ENCODE measurements at regions not wholly inside any gene's neighbourhood (a gene's known extent, or its start where the extent isn't known, plus 50 kb on each side); places are given as distances from the start of the nearest gene placed in this dataset.
"Not testable (repeated sequence)": the region's sequence is repeated elsewhere in the genome, so short reads cannot be mapped to it uniquely, and the experiment has no call there.

DNA sequence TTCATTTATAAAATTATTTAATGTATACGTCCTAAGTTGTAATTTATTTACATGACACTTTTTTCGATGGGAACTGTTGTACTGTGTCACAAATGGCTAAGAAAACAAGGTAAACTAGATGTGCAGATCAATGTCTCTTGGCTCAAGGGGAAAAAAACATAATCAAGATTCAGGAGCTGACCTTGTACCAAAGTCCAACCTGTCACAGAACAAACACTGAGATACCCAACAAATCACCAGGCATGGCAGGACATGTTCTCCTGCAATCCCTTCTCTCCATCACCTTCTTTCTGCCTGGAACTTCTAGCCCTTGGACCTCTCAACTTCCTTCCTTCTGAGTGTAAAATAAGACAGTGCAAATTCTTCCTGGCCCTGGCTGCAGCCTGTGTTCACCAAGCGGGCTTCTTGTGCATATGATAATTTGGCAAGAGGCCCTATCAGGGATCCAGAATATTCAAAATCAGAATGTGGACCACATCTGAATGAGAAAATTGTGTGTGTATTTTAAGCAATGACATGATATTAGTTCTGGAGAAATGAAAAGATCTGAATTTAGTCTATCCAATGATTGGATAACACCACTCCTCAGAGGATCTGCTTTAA is 445.9 kb downstream of the ZNF536 start:
- no peak for DNase-seq (ENCODE audit: low read depth in 2 of 2)

DNA sequence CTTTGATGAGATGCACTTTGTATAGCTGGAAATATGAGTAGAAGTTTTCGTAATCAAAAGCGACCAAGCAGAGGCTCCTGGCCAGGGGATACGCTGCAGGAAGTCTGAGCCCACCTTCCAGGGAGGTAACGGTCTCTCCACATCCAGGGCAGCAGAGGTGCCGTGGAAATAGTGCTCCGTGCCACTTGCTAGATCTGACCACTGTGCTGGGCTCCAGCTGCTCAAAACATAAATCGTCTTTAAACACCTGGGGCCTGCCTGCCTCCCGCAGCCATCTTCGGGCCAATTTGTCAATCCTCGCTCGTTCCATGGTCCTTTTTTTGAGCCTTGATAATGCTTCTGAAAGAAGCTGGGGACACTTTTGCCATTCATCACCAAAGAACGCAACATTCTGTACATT is 445.0 kb downstream of the ZNF536 start:
- no peak for DNase-seq (ENCODE audit: low read depth in 2 of 2)

DNA sequence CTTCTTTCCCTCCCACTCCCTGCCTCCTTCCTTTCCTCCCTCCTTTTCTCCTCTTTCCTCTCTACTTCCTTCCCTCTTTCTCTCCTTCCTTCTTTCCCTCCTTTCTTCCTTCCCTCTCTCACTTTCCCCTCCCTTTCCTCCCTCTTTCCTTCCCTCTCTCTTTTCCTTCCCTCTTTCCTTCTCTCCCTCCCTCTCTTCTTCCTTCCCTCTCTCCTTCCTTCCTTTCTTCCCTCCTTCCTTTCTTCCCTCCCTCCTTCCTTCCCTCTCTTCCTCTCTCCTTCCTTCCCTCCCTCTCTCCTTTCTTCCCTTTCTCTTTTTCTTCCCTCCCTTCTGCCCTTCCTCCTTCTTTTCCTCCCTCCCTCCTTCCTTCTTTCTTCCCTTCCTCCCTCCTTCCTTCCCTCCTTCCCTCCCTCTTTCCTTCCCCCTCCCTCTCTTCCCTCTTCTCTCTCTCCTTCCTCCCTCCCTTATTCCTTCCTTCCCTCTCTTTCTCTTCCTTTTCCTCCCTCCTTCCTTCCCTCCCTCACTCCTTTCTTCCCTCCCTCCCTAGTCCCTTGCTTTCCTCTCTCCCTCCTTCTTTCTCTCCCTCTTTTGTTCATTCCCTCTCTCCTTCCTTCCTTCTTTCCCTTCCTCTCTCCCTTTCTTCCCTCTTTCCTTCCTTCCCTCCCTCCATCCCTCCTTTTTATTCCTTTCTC is 443.9 kb downstream of the ZNF536 start:
- DNase-seq (ENCODE audit: low read depth in 2 of 2): no peak

DNA sequence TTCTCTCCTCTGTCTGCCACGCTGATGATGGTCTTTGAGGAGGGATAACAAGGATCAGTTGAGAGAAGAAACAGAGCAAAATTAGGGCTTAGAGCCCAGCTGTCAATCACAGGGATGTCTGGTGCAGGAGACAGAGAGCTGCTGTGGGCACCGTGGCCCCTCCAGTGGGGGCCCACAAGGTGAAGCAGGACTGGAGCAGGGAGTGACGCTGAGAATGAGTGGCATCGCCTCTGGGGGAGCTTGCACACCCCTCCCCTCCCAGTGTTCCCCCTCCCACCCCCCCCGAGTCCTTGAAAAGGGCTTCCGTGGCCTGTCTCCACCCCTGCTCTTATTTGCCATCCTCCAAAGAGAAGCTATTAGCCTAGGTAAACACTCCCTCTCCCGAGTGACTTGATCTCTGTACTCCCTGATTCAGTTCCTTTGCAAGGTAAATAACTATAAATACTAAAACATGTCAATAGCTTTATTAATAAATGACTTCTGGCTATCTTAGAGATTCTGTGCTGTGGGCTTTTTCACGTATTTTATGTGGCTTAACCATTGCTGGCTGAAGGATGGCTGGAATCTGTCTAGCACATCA is 440.0 kb downstream of the ZNF536 start:
- DNase-seq (ENCODE audit: low read depth in 2 of 2): no peak

DNA sequence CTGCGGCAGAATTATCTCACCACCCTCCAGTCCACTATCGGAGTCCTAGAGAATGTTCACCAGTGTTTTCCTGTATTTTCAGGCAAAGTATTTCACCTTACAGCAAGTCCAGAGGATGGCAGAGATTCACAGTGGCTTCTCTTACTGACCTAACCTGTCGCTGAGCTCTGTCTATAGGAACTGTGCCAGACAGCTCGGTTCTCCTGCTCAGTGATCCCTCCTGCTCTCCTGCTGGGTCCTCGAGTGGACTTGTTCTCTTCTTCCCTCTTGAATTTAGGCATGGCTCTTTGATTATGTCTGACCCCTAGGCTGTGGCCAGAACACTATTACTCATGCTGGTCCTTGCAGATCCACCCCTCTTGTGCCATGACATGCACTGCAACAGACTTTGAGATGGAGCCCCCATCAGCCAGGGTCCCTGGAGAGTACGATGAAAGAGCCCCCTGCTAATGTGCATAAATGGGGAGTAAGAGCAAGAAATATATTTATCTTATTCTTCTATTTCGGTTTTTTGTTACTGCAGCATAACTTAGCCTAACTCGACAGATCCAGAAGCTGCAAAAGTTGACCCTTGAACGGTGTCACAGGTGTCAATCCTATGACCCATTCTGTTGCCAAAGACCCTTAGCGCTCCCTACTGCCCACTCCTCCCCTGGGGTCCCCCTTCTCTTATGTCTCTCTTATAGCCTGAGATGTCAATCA is 439.4 kb downstream of the ZNF536 start:
- DNase-seq (ENCODE audit: low read depth in 2 of 2): no peak

DNA sequence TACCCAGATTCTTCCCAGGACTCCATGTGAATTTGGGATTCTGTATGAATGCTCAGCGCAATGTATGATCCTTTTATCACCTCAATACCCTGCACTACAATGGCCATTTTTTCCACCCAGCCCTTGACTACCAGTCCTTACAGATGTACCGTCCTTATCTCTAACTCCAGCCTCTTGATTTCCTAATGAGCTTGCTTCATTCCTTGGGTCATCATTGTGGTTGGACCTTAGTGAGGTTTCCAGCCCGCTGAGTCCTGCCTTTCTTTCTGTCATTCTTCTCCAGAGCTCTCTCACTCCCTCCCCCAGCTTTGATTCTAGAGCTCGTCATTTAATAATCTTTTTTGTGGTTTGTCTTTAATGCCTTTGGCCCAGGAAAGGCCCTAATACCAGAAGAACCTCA is 438.5 kb downstream of the ZNF536 start:
- no peak for DNase-seq (ENCODE audit: low read depth in 2 of 2)

DNA sequence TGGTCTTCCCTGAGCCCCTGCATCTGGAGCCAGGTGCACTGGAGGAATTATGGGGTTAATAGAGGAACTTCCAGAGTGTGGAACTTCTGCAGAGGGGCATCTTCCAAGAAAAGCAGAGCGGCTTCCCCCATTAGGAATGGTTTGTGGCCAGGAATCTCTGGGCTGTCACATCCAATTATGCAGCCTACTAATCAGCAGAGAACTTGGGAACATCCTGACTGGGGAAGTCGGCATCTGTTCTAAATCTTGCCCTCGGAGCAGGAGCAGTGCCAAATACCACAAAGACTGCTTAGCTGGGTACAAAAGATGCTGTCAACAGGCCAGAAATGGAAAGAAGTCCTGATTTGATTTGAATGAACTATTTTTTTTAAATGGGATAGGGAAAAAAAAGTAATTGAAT is 435.1 kb downstream of the ZNF536 start:
- no peak for DNase-seq (ENCODE audit: low read depth in 2 of 2)

DNA sequence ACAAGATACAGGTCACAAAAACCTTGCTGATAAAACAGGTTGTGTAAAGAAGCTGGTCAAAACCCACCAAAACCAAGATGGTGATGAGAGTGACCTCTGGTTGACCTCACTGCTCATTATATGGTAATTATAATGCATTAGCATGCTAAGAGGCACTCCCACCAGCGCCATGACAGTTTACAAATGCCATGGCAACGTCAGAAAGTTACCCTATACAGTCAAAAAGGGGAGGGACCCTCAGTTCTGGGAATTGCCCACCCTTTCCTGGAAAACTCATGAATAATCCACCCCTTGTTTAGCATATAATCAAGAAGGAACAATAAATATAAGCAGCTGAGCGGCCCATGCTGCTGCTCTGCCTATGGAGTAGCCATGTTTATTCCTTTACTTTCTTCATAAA is 434.1 kb downstream of the ZNF536 start:
- no peak for DNase-seq (ENCODE audit: low read depth in 2 of 2)

DNA sequence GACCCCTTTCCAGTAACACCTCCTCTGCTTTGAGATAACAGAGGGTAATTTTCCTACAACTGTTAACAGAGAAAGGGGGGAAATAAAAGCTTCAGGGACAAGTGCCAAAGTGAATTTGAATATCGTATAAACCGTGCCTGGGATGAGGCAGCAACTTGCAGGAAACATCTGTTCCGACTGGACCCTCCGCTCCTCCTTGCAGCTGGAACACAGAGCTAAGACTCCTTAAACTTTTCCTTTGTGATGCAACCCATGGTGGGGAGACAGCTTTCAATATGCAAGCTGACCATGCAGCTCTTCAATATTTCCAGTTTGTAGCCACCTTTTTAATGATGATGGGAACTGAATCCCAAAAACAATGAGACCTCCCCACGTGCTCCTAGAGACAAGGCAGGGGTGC is 432.6 kb downstream of the ZNF536 start:
- no peak for DNase-seq (ENCODE audit: low read depth in 2 of 2)

DNA sequence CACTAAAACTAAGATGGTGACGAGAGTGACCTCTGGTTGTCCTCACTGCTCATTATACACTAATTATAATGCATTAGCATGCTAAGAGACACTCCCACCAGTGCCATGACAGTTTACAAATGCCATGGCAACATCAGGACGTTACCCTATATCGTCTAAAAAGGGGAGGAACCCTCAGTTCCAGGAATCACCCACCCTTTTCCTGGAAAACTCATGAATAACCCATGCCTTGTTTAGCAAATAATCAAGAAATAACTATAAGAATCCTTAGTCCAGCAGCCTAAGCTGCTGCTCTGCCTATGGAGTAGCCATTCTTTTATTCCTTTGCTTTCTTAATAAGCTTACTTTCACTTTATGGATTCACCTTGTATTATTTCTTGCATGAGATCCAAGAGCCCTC is 432.1 kb downstream of the ZNF536 start:
- DNase-seq (ENCODE audit: low read depth in 2 of 2): not testable (repeated sequence)

DNA sequence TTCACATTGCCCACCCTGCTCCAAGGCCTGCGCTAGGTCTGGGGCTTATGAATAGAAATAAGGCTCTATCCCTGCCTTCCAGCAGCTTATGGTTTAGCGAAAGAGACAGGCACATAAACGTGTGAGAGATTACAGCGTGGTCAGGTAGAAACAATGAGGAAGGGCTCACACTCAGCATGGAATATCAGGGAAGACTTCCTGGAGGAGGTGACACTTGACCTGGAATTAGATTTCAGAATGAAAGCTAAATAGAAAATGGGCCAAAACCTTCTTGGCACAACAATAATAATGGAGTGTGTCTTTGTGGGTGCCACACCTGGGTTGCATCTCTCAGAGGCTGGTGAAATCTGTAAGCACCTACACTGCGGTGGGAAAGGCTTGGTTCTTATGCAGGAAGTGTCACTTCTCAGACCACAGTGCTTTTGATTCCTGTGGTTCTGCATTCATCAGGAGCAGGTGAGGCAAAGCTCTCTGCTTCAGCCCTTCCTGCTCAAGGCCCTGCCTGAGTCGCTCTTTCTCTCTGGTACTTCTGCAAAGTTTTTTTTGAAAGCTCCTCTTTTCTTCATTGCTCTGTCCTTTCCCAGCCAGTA is 430.3 kb downstream of the ZNF536 start:
- no peak for DNase-seq (ENCODE audit: low read depth in 2 of 2)

DNA sequence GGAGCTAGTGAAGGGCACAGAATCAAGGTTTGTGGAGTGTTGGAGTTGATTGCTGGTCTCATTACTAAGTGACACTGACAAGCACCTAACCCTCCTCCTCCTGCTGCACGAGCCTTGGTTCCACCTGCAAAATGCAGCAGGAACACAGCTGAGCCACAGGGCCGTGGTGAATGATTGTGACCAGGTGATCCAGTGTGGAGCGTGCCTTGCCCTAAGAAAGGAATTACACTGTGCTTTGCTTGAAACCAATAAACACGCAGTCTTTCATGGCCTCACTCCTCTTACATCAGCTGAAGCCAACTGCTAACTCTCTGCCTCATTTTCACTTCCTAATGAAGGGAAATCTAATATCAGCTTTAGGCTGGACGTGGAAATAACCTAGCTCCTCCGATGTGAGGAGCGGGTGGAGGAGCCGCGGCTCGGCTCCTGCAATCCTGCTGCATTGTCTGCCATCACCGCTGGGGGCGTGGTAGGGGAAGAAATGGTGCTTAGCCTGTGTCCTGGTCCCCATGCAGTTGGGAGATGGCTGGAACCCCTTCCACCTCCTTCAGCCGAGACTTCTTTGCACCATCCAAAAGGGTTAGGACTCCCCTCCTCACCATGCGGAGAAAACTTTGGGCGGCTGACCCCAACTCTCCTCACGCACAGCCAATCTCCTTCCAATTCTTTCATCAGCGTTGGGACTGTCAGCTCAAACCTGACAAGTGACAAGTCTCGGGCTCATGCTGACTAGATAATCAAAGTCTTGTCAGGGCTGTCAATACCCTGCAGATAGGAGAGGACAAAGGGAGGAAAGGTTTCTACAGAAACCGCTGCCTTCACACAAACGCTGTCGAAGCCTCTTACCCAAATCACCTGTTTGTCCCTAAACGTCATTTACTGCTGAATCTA is 427.9 kb downstream of the ZNF536 start:
- peak; percentile 16 to 30 for DNase-seq (ENCODE audit: low read depth in 2 of 2)

DNA sequence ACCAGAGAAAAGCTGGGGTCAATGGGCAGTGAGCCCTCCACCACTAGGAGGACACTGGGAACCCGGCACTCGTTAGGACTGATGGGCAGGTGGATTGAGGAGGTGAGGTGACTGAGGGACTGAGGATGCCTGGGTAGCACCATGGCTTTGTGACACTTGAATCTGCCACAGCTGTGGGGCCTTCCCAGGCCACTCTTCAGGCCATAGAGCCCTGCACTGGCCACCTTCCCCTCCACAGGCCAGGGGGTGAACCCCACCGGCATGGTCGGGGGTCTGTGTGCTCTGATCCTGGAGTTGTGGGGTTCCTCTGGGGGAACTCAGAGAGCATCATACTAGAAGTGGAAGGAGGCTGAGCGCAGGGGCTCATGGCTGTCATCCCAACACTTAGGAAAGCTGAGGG is 423.5 kb downstream of the ZNF536 start:
- DNase-seq (ENCODE audit: low read depth in 2 of 2): no peak

DNA sequence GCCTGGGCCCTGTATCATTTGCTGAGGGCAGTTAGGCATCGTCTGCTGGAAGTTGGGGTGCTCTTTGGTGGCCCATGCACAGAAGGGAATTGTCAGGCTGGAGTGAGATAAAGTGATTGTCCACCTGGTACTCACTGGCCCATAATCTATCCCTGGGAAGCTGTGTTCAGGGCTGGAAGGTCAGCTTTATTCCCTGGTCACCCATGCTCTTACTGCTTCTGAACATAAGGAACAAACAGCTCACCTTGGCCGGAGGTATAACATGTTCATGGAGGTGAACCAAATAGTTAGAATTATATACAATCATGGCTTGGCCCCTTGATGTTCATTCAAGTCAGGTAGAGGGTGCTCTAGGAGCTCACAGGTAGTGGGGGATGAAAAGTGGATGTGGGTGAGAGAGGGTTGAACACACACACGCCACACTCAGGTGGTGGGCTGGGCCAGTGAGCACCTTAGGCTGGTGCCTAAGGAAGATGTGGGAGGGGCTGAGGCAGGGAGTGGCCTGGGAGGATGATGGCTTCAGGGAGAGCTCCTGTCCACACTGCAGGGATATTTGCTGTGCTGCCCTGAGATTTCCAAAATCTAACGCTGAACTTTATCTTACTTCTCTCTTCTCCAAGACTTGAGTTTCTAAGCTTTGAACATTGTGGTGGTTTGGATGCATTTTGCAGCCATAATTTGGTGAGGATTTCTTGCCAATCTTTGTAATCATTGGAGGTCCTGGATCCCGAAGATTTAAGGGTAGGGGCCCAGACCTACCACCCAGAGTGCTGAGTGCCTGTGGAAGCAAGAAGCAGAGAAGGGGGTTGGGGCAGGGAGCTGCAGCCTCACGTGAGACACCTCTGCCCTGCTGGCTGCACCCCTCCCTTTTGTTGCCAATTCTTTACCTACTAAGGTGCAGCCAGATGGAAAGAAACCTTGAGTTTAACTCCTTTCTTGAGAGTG is 420.6 kb downstream of the ZNF536 start:
- no peak for DNase-seq (ENCODE audit: low read depth in 2 of 2)

DNA sequence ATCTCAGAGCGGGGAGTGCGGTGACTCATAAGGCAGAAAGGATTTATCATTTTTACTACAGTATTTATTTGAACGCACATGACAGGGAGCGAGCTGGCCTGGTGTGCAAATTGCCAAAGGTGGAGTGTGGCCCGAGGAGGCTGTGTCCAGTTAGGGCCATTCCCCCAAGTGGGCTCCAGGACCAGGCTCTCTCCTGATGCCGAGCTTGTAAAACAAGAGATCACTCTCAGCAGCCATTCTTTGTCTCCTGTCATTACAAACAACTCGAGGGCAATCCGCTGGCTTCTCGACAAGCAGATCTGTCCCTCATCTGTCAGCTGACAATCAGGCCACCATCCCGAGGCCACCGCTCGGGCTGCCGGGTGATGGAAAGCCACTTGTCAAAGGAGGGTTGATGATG is 418.9 kb downstream of the ZNF536 start:
- no peak for DNase-seq (ENCODE audit: low read depth in 2 of 2)

DNA sequence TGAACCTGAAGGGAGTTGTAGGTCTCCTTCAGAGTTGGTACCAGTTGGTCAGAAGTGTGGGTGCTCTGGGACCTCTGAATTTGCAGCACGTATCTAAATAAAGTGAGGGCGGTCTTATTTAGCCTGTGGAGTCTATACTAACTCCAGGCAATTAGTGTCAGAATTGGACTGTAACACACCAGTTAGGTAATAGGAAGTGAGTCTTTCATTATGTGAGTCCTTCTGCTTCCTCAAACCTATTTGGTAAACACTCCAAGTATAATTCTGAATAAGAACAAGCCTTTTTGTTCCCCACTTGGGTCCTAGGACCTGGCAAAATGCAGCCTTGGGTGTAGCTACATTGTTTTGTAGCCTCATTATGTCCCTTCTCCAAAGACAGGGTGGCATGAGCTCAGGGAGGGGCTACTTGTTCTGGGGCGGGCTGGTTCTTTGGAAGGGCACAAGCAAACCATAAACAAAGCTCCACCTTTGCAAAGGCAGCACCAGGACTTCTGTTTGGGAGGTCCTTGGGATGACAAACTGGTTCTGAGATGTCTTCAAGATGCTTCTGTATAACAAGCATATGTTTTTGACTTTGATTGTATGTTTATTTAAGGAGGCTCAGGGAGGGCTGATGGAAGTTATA is 418.0 kb downstream of the ZNF536 start:
- no peak for DNase-seq (ENCODE audit: low read depth in 2 of 2)

DNA sequence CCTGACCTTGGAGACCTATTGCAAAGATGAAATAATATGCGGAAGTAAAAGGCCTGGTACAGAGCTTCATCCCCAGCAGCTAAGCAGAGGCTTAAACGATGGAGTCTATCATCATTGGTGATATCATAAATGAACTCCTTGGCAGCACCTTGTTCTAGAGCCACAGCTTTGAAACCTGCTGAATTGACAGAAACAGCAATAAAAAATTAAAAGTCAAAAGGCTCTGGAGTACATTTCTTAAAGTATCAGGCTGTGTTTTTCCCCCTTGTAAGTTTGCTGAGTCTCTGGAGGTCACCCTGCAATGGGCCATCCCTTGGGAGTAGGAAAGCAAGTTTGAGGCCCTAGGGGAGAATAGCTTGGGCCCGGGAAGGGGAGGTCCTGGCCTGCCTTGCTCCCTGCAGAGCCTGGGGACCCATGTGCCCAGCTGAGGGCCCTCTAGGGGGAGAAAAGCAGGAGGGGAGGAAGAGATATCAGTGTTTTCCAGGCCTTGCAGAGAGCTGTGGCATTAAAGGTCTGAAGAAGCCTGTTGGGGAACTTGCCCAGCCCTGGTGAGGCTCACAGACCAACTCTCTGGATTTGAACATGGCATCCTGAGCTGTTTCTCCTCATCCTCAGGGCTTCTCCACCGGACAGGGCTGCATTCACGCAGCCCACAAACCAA is 416.1 kb downstream of the ZNF536 start:
- DNase-seq (ENCODE audit: low read depth in 2 of 2): no peak

DNA sequence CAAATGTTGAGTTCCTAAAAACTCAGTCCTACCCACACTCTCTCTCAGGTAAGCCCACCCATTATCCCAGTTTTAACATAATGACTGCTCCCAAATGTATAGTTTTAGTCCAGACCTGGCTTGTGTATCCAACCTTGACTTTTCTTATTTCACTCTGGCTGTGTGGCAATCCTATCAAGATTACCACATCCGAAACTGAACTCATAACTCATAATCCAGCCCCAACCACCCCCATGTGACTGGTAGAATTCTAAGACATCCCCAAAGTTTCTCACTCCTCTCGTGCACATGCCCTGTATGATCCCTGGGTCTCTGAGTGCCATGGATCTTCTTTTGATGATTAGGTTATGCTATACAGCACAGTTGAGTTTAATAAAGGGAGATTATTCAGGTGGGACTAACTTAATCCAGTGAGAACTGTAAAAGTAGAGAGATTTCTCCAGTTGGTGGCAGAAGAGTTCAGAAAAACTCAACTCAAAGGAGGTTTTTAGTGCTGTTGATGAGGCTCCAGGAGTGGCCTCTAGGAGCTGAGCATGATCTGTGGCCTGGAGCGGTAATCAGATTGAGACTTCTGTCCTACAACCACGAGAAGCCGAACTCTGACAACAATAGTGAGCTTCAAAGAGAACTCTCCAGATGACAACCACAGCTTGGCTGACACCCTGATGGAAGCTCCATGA is 413.4 kb downstream of the ZNF536 start:
- no peak for DNase-seq (ENCODE audit: low read depth in 2 of 2)

Measured in stimulated activated CD4-positive, alpha-beta T cell treated with anti-CD3 and anti-CD28 coated beads, Interleukin-4, amount 100 ng/mL, for 48 hours (primary cell).